HepG2 (cell line): ENCODE measurements at regions not wholly inside any gene's neighbourhood (a gene's known extent, or its start where the extent isn't known, plus 50 kb on each side); places are given as distances from the start of the nearest gene placed in this dataset.
A peak's percentile ranks its signal among the peaks of the same experiment; 100 is the strongest.

Experiments
- ATAC-seq: fragments of 200-7000 bp; cut with Tn5 transposase; 3 replicates; pipeline ENCODE4 v1.9.1; 2020; ENCODE audit warnings: mild to moderate bottlenecking, moderate library complexity
- BruUV-seq: library from RNA; stranded (reverse); fragments of 400-500 nt; replicated peaks from 2 replicates; lab custom pipeline; 2021; lab: Mats Ljungman, UMichigan
- CTCF ChIA-PET: fragments of 300-600 bp; formaldehyde crosslinking; extraction: SDS; loops from one replicate; lab custom pipeline; 2021; ENCODE audit warnings: low total read pairs, inconsistent platforms, low intra/inter-chr PET ratio; lab: Yijun Ruan, JAX
- POLR2A ChIA-PET: fragments of 350-600 bp; sonication (Branson Sonifier 250); formaldehyde crosslinking; loops from one replicate; lab custom pipeline; 2020; ENCODE audit warnings: antibody characterized with exemption, inconsistent platforms; lab: Yijun Ruan, JAX
- DNase-seq: peaks from one replicate; pipeline ENCODE4 v3.0.0-alpha.2; 2015; ENCODE audit warnings: low spot score
- FAIRE-seq: peaks from 3 replicates; lab custom pipeline; 2011; peaks lifted over from hg19 to GRCh38; lab: Jason Lieb, UNC
- H2AFZ ChIP-seq: one replicate; pipeline ENCODE4 v1.6.1; 2011; ENCODE audit warnings: low read length, inconsistent platforms
- H3K27ac ChIP-seq: fragments of 300-600 bp; 3 replicates; pipeline ENCODE4 v1.8.0; 2011; ENCODE audit warnings: mixed run types, mild to moderate bottlenecking, mixed read lengths, low read length, inconsistent platforms; ENCODE audit not compliant: insufficient read depth; ENCODE audit errors: extremely low read length
- H3K27me3 ChIP-seq, 2 experiments: fragments of 200-600 bp in 1 of 2; 2 replicates in 1 of 2; 3 replicates in 1 of 2; pipeline versions ENCODE4 v1.6.0 to v1.8.0; 2011; ENCODE audit warnings: low read length in 2 of 2, mild to moderate bottlenecking in 2 of 2, moderate library complexity in 2 of 2, inconsistent platforms in 1 of 2; ENCODE audit not compliant: insufficient read depth in 2 of 2, control insufficient read depth in 1 of 2
- H3K36me3 ChIP-seq, 2 experiments: fragments of 200-600 bp in 1 of 2; replicated peaks in 1 of 2; 2 replicates in 1 of 2; 3 replicates in 1 of 2; pipeline versions ENCODE4 v1.5.1 to v1.8.0; 2011; ENCODE audit warnings: low read length in 2 of 2, inconsistent platforms in 1 of 2; ENCODE audit not compliant: insufficient read depth in 2 of 2, control insufficient read depth in 1 of 2
- H3K4me1 ChIP-seq: 2 replicates; pipeline ENCODE4 v1.5.1; 2012; ENCODE audit warnings: low read length, inconsistent platforms; ENCODE audit not compliant: insufficient read depth
- H3K4me2 ChIP-seq: 2 replicates; pipeline ENCODE4 v1.6.0; 2011; ENCODE audit warnings: low read depth, low read length, inconsistent platforms
- H3K4me3 ChIP-seq, 3 experiments: fragments of 200-600 bp in 1 of 3; sonication (generic), shearing (Covaris generic) in 1 of 3; replicated peaks in 1 of 3; 2 replicates each; pipeline ENCODE4 v1.5.1; 2011 to 2016; ENCODE audit warnings: low read length in 3 of 3, inconsistent platforms in 2 of 3, low read depth in 2 of 3, mild to moderate bottlenecking in 2 of 3, control low read depth in 1 of 3, mixed read lengths in 1 of 3; ENCODE audit not compliant: insufficient read depth in 1 of 3
- H3K79me2 ChIP-seq: one replicate; pipeline ENCODE4 v1.6.1; 2011; ENCODE audit warnings: low read length, inconsistent platforms; ENCODE audit not compliant: insufficient read depth
- H3K9ac ChIP-seq: 2 replicates; pipeline ENCODE4 v1.6.0; 2011; ENCODE audit warnings: mild to moderate bottlenecking, low read depth, low read length, inconsistent platforms; ENCODE audit not compliant: insufficient read depth
- H3K9me3 ChIP-seq: 2 replicates; pipeline ENCODE4 v1.5.1; 2012; ENCODE audit warnings: mild to moderate bottlenecking, low read length
- H4K20me1 ChIP-seq: 2 replicates; pipeline ENCODE4 v1.6.0; 2011; ENCODE audit warnings: inconsistent platforms, mild to moderate bottlenecking, low read length, moderate library complexity; ENCODE audit not compliant: insufficient read depth
- ELF3 ChIP-seq: IDR thresholded peaks from 2 replicates; pipeline ENCODE4 v1.6.1; 2016; ENCODE audit warnings: missing genetic modification reagents, missing compliant biosample characterization
- FOSL2 ChIP-seq: sonication (generic); formaldehyde crosslinking; IDR thresholded peaks from 2 replicates; pipeline ENCODE4 v1.4.0; 2020; ENCODE audit warnings: missing genetic modification reagents
- FOXA1 ChIP-seq, 2 experiments: fragments of 450-650 bp in 1 of 2; sonication (generic) in 1 of 2; formaldehyde crosslinking in 1 of 2; IDR thresholded peaks; 2 replicates each; pipeline versions ENCODE4 v1.4.0 to v1.6.1; 2016 to 2020; ENCODE audit warnings: missing genetic modification reagents in 1 of 2
- GTF2F1 ChIP-seq: fragments of 150-350 bp; IDR thresholded peaks from 2 replicates; pipeline ENCODE4 v1.6.1; 2014; ENCODE audit warnings: low read length
- HDAC2 ChIP-seq: sonication (generic); formaldehyde crosslinking; IDR thresholded peaks from 2 replicates; pipeline ENCODE4 v1.4.0; 2020; ENCODE audit warnings: missing genetic modification reagents
- KAT7 ChIP-seq: IDR thresholded peaks from 2 replicates; pipeline ENCODE4 v1.6.1; 2018; ENCODE audit warnings: borderline replicate concordance, missing compliant biosample characterization
- NFYB ChIP-seq: sonication (generic); formaldehyde crosslinking; IDR thresholded peaks from 2 replicates; pipeline ENCODE4 v1.4.0; 2020; ENCODE audit warnings: missing genetic modification reagents
- NFYC ChIP-seq: IDR thresholded peaks from 2 replicates; pipeline ENCODE4 v1.6.1; 2016; ENCODE audit warnings: missing genetic modification reagents, missing compliant biosample characterization
- SETDB1 ChIP-seq: sonication (generic); formaldehyde crosslinking; IDR thresholded peaks from 2 replicates; pipeline ENCODE4 v1.5.1; 2020; ENCODE audit warnings: missing genetic modification reagents, mild to moderate bottlenecking, borderline replicate concordance
- TEAD3 ChIP-seq: optimal IDR thresholded peaks from 2 replicates; pipeline ENCODE3; 2016; ENCODE audit warnings: borderline replicate concordance
- ZFP41 ChIP-seq: sonication (generic); formaldehyde crosslinking; IDR thresholded peaks from 2 replicates; pipeline ENCODE4 v1.4.0; 2020; ENCODE audit warnings: mild to moderate bottlenecking, missing genetic modification reagents, borderline replicate concordance
- ZMYM4 ChIP-seq: sonication (generic); formaldehyde crosslinking; IDR thresholded peaks from 2 replicates; pipeline ENCODE4 v1.8.1; 2023; ENCODE audit warnings: mild to moderate bottlenecking, missing genetic modification reagents
- ZNF768 ChIP-seq: sonication (generic); formaldehyde crosslinking; IDR thresholded peaks from 2 replicates; pipeline ENCODE4 v1.4.0; 2020; ENCODE audit warnings: missing genetic modification reagents
- WGBS: methylation state at CpG from one replicate; pipeline ENCODE4 v1.1.6; 2017; ENCODE audit warnings: low lambda C conversion rate; 5-methylcytosine and 5-hydroxymethylcytosine counted together
- in situ Hi-C: cut with HindIII; loops from 2 replicates; pipeline ENCODE4 v1.10.0; 2017; ENCODE audit warnings: low pct_unique_long_range_greater_than_20kb; ENCODE audit not compliant: extremely low pct_ligation_motif_present
- intact Hi-C: fragments of 100-400 bp; cut with micrococcal nuclease; formaldehyde crosslinking; loops from one replicate; pipeline ENCODE4 v1.10.0; 2022; ENCODE audit not compliant: unreplicated experiment
- TF ChIP-seq, protein P1 (sequence below): IDR thresholded peaks from 2 replicates; pipeline ENCODE4 v1.6.1; 2016; ENCODE audit warnings: control low read depth

- H3K4me3 ChIP-seq: no peak overlapping the region
- H3K4me1 ChIP-seq: peaks cover 19% of the 10 kb centered on the region
- POLR2A ChIA-PET: no interaction called here
- intact Hi-C loops: no loop called here
- TF ChIP-seq HDAC2 (CRISPR knock-in tag) (no peak), NFYC (peak; percentile 68), NFYB (CRISPR knock-in tag) (peak; percentile 72)
- TF ChIP-seq, protein P1, sequence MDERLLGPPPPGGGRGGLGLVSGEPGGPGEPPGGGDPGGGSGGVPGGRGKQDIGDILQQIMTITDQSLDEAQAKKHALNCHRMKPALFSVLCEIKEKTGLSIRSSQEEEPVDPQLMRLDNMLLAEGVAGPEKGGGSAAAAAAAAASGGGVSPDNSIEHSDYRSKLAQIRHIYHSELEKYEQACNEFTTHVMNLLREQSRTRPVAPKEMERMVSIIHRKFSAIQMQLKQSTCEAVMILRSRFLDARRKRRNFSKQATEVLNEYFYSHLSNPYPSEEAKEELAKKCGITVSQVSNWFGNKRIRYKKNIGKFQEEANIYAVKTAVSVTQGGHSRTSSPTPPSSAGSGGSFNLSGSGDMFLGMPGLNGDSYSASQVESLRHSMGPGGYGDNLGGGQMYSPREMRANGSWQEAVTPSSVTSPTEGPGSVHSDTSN: peak; percentile 80
- H3K27me3 ChIP-seq: peaks cover 0 to 4% of the 10 kb centered on the region in 2 experiments; a peak in 1 of 5 replicates
- FAIRE-seq (no peak), ATAC-seq (no peak), DNase-seq (no peak)
- no peak overlapping the region for H2AFZ ChIP-seq
- 26% methylated on average over 11 of the region's 11 CpGs for WGBS
- in situ Hi-C loops: no loop called here
- H3K27ac ChIP-seq: no peak overlapping the region
- H3K9me3 ChIP-seq: no peaks in the 10 kb centered on the region
- H3K9ac ChIP-seq: no peak overlapping the region
- H3K79me2 ChIP-seq: no peaks in the 10 kb centered on the region
- CTCF ChIA-PET: no interaction called here
- H3K36me3 ChIP-seq: no peaks in the 10 kb centered on the region
- BruUV-seq: no TSS peak
- H4K20me1 ChIP-seq: no peaks in the 10 kb centered on the region
- H3K4me2 ChIP-seq: no peak overlapping the region; the same call in 1 of the 2 replicates
These were observed 146.9 kb upstream of the AKR1E2 start for GRCh38 chr10:4678951-4679671.

- H3K4me2 ChIP-seq: peak overlapping the region; percentile 53
- DNase-seq (peak; percentile 54), ATAC-seq (peak; percentile 48; the same call in 1 of the 3 replicates), FAIRE-seq (peak; percentile 44)
- H3K9ac ChIP-seq: no peak overlapping the region
- CTCF ChIA-PET: no interaction called here
- H3K4me3 ChIP-seq: no peak overlapping the region; a peak in 1 of 6 replicates
- POLR2A ChIA-PET: no interaction called here
- no peak overlapping the region for H3K27ac ChIP-seq
- no TSS peak for BruUV-seq
- no peaks in the 10 kb centered on the region for H4K20me1 ChIP-seq
- H2AFZ ChIP-seq: no peak overlapping the region
- intact Hi-C loops: no loop called here
- no peaks in the 10 kb centered on the region for H3K36me3 ChIP-seq
- H3K27me3 ChIP-seq: peaks cover 0 to 4% of the 10 kb centered on the region in 2 experiments; a peak in 1 of 5 replicates
- WGBS: 6% methylated on average over 11 of the region's 11 CpGs
- in situ Hi-C loops: no loop called here
- H3K79me2 ChIP-seq: no peaks in the 10 kb centered on the region
- H3K4me1 ChIP-seq: peaks cover 19% of the 10 kb centered on the region
- H3K9me3 ChIP-seq: no peaks in the 10 kb centered on the region
- no peak for TF ChIP-seq KAT7 (CRISPR knock-in tag)
- no peak for TF ChIP-seq SETDB1 (CRISPR knock-in tag)
- no peak for TF ChIP-seq FOXA1 (IDR thresholded peaks at IDR 0.05)
- TF ChIP-seq FOXA1 (CRISPR knock-in tag; IDR thresholded peaks at IDR 0.05): 0 out of 2 replicates have a peak, but pooled peaks have one; percentile 14
- TF ChIP-seq ZNF768 (CRISPR knock-in tag): no peak
- no peak for TF ChIP-seq ZMYM4 (CRISPR knock-in tag)
- TF ChIP-seq ELF3: peak; percentile 35; the same call in 1 of the 2 replicates
- no peak for TF ChIP-seq GTF2F1
- TF ChIP-seq TEAD3: no peak
- TF ChIP-seq FOSL2: peak; percentile 81
- TF ChIP-seq ZFP41 (CRISPR knock-in tag): no peak
These were observed 147.7 kb upstream of the AKR1E2 start for GRCh38 chr10:4678023-4678950.
